ENCODE measurements at regions not wholly inside any gene's neighbourhood (a gene's known extent, or its start where the extent isn't known, plus 50 kb on each side); places are given as distances from the start of the nearest gene placed in this dataset.
"Not testable (repeated sequence)": the region's sequence is repeated elsewhere in the genome, so short reads cannot be mapped to it uniquely, and the experiment has no call there.

GRCh38 chr10:9028231-9028630 is 973.7 kb downstream of the GATA3 start:
- no peak for DNase-seq (ENCODE audit: low spot score)

DNA sequence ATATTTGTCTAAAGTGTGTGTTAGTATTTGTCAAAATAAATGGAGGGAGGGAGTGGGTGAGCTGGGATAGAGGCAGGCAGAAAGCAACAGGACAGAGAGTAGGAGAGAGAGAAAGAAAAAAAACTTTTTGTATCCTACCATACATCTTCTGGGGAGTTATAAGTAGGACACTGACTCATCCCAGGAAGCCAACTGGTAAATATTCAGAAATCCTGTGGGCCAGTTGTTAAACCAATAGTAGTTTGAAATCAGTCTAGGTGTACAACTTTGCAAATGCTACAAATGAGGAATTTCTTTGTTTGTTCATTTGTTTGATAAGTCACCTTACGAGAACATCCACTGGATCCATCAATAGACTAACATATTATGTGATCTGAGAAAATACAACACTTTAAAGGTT is 980.9 kb downstream of the GATA3 start:
- no peak for DNase-seq (ENCODE audit: low spot score)

DNA sequence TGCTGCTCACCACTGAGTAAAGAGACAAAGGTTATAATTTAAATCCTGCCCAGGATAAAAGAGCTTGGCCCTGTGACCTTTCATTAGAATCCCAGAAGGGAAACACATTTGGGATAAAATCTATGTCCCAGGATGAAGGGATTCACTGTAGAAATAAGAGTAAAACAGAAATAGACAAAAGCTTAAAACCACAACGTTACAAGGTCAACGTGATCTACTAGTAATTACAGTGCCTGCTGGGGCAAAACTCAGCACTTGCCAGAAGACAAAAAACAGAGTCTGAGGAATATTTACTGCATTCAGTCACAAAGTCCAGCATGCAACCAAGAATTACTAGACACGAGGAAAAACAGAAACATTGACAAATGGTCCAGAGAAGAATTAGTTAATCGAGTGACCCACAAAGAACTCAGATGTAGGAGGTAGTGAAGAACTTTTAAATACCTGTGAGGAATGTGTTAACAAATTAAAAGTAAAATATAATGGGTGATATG is 982.3 kb downstream of the GATA3 start:
- no peak for DNase-seq (ENCODE audit: low spot score)

GRCh38 chr10:9038146-9038714 is 983.7 kb downstream of the GATA3 start:
- DNase-seq (ENCODE audit: low spot score), result no peak

DNA sequence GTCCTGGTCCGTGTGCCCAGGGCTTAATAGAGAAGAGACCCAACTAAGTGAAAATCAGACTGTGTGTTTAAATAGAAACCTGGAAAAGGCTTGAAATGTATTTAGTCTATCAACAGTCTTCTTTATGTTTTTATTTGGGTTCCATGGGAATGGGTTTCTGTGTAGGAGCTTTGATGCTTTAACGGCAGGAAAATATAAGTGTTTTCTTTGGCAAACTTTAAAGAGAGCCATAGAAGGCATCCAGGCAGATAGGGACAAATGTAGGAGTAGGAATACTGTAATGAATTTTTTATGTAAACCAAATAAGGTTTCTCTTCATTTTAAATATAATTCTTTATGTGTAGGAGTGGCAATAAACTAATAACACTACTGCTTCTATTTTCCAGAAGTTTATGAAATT is 989.0 kb downstream of the GATA3 start:
- DNase-seq (ENCODE audit: low spot score), result no peak

- no peak for DNase-seq (ENCODE audit: low spot score)
Observed at GRCh38 chr10:9045311-9045710, 990.8 kb downstream of the GATA3 start.

DNA sequence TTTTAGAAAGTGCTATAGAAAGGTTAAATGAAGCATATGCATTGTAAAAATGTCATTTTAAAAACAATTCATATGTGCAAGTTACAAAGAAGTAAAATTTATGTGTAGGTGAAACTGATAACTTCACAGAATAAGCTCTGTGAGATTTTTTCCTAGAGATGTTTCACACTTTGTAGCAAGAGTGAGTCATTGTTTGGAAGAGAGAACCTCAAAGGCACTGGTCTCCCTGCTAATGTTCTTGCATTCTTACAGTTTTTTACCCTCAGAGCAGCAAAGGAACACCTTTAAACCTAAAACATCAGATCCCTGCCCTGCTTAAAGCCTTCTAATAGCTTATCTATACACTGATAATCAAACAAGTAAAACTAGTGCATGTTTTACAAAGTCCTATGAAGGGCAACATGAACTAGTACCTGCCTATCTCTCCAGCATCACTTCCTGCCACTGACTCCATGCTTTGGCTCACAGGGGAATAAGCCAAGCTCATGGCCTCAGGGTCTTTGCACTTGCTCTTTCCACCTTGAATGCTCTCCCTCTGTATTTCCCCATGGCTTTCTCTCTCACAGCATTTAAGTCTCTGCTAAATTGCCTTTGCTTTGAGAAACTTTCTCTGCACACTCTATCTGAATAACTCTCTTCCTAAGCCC is 997.0 kb downstream of the GATA3 start:
- no peak for DNase-seq (ENCODE audit: low spot score)

DNA sequence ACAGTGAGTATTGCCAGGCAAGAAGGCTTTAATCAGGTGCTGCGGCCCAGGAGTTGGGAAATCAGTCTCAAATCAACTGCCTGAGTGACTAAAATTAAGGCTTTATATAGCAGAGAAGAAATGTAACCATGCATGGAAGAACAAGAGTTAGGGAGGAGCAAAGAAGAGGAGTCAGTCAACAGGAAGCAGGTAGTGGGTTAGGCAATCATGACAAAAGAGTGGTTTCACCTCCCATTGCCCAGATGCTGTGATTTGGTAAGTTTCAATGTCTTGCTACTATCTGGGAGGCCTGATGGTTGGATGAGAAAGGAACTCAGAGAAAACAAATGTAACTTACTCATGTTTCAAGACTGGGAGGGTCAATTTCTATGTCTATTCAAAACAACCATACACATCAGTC is 998.3 kb downstream of the GATA3 start:
- DNase-seq (ENCODE audit: low spot score), result no peak

GRCh38 chr10:9056521-9056920 is 1002.0 kb downstream of the GATA3 start:
- DNase-seq (ENCODE audit: low spot score), result no peak

DNA sequence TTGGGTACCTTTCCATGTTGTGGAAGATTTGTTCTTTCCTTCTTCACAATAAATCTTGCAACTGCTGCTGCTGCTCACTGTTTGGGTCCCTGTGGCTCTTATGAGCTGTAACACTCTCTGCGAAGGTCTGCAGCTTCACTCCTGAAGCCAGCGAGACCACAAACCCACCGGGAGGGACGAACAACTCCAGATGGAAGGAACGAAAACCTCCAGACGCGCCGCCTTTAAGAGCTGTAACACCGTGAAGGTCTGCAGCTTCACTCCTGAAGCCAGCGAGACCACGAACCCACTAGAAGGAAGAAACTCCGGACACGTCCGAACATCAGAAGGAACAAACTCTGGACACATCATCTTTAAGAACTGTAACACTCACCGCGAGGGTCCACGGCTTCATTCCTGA is 1002.8 kb downstream of the GATA3 start:
- DNase-seq (ENCODE audit: low spot score), result not testable (repeated sequence)

DNA sequence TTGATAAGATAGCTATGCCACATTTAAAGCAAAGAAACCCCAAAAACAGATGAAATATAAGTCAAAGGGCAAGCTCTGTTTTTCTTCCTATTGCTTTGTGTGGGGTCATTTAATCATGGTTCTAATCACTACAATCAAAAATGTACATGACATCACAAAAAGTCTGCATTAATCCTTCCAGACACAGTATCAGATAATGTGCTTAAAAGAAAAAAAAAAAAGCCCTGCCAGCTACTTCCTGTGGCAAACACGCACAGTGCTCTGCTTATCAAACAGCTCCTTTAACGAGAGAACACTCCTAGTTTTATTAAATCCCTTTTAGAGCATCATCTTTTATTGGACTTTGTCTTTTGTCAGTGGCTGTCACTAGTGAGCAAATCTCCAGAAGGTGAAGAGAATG is 1005.8 kb downstream of the GATA3 start:
- no peak for DNase-seq (ENCODE audit: low spot score)

GRCh38 chr10:9061871-9062270 is 1007.4 kb downstream of the GATA3 start:
- DNase-seq (ENCODE audit: low spot score), result no peak

GRCh38 chr10:9066152-9066551 is 1011.7 kb downstream of the GATA3 start:
- no peak for DNase-seq (ENCODE audit: low spot score)

GRCh38 chr10:9068003-9068402 is 1013.5 kb downstream of the GATA3 start:
- DNase-seq (ENCODE audit: low spot score), result no peak

GRCh38 chr10:9069136-9069535 is 1014.6 kb downstream of the GATA3 start:
- DNase-seq (ENCODE audit: low spot score), result no peak

DNA sequence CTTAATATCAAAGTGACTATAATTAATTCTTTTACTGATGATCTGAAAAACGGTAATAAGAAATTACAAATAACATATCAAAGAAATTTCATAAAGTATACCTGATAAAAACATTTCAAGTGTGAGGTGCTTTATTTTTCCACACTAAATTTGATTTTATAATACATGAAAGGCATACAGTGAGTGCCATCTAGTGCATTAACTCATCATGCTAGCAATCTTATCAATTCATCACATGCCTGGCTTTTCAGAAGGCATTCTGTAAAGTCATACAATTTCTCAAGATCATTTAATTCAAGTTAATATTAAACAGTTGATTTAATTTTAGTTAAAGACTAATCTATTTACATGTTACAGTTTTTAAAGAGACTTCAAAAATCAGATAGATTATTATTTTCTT is 1020.9 kb downstream of the GATA3 start:
- no peak for DNase-seq (ENCODE audit: low spot score)

DNA sequence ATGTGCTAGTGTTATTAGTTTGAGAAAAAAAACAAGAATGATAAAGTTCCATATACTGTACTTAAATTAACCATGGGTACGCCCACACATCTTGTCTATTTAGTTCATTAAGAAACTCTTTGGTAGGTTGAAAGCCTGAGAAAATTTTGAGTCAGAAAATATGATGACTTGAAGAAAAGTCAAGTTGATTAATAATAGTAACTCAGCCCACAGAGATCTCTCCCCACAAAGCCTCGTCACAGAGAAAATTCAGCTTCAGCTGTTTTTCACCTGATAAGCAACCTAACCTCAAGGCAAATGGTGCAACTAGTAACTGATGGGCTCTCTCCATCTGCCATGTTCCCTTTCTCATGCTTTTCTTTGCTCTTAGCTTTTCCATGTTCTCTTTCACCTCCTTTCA is 1021.6 kb downstream of the GATA3 start:
- DNase-seq (ENCODE audit: low spot score), result no peak

GRCh38 chr10:9081253-9081652 is 1026.8 kb downstream of the GATA3 start:
- no peak for DNase-seq (ENCODE audit: low spot score)

- DNase-seq (ENCODE audit: low spot score), result no peak
Observed at GRCh38 chr10:9081961-9082360, 1027.5 kb downstream of the GATA3 start.

DNA sequence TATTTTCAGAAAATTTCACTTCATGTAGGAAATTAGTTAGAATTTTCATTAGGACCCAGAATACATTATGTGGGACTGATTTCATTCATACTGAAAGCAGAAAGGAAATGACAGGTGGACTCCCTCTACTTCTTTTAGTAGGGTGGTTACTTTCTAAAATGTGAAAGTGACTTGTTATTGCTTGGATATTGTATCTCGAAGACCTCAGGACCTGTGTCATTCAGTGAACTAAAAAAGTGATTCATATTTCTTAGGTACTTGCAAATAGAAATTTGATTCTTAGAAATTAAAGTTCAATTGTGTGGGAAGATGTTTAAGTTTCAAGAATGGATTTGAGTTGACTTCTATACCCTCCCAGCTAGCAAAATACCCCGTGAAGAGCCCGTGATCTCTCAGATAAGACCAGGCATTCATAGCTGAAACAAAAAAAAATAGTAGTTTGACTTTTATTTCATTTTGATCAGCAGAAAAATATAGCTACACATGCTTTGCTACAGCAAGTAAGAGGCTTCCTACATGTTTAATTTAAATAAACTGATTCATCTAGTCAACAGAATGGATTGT is 1037.1 kb downstream of the GATA3 start:
- no peak for DNase-seq (ENCODE audit: low spot score)

DNA sequence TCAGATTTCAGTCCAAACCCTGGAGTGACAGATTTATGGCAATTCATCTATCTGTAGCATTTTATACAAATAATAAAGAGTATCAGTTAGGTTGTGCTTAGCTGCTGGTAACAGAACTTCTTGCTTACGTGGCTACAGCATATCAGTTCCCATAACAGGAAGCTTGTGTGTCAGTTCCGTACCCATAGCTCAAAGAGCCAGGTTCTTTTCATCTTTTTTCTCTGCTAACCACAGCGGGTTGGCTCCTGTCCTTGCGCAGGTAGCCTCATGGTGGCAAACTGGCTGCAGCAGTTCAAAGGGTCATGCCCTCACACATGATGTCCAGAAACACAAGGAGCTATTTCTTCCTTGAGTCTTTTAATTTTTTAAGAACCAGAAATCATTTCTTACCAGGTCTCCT is 1041.8 kb downstream of the GATA3 start:
- no peak for DNase-seq (ENCODE audit: low spot score)

DNA sequence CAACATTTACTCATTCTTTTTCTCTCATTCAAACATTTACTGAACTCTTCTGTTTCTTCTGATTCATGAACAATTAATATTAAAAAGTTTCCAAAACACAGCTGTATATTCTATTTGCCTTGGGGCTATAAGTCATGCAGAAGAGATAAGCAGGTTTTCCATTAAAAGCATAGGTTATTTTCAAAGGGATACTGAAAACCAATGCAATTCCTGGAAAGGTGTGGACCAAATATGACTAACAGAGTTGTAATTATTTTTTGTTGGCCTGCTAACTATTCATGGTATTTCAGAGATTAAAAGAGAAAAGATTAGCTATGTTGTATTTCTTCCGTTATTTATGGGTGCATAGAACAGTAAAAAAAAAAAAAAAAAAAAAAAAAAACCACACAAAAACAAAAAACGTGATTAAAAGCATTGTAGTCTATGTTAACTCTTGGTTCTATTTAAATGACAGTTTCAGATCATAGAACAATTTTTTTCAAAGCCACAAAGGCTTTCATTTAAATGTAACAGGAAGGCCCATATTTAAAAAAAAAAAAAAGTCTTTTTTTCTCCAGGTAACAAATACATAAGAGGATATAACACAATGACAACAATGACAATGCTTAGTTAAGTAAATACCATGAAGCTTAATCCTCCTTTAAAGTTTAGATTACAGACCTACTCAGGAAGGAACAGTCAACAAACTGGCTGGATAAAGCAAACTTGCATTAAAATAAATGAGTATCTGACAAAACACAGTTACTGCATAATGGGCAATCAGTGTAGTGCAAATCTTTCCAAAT is 1042.9 kb downstream of the GATA3 start:
- DNase-seq (ENCODE audit: low spot score), result no peak

DNA sequence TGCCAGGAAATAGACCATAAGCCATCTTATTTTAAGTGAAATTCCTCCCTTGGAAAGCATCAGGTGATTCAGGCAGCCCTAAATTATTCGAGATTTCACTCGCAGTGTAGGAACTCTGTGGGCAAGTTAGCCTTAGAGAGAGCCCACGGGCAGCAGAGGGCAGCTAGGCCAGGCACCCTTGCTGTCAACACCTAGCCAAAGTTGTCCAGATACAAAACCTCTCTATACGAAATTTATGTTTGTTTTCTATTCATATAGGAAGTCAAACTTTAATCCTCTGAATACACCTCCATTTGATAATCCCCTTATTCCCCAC is 1043.5 kb downstream of the GATA3 start:
- DNase-seq (ENCODE audit: low spot score), result no peak
